GM18868 (cell line): ENCODE measurements at regions not wholly inside any gene's neighbourhood (a gene's known extent, or its start where the extent isn't known, plus 50 kb on each side); places are given as distances from the start of the nearest gene placed in this dataset.

ENCODE experiments used
- ATAC-seq: cut with Tn5 transposase; IDR thresholded peaks from one replicate; pipeline ENCODE4 v1.9.1; 2021; ENCODE audit warnings: mild to moderate bottlenecking, moderate library complexity; ENCODE audit not compliant: unreplicated experiment

- ATAC-seq = no peak
Measured at GRCh38 chr17:73750975-73751374, 106.7 kb upstream of the SDK2 start.

GRCh38 chr17:73753751-73754496 is 109.7 kb upstream of the SDK2 start:
- no peak for ATAC-seq

- no peak for ATAC-seq
Measured at GRCh38 chr17:73754886-73755400, 110.7 kb upstream of the SDK2 start.

GRCh38 chr17:73757420-73757819 is 113.2 kb upstream of the SDK2 start:
- no peak for ATAC-seq

- no peak for ATAC-seq
Measured at GRCh38 chr17:73758245-73758644, 114.0 kb upstream of the SDK2 start.

GRCh38 chr17:73759324-73759723 is 115.1 kb upstream of the SDK2 start:
- ATAC-seq = no peak

GRCh38 chr17:73759734-73760438 is 115.6 kb upstream of the SDK2 start:
- ATAC-seq = no peak

- ATAC-seq = no peak
Measured at GRCh38 chr17:73760439-73760758, 116.2 kb upstream of the SDK2 start.

GRCh38 chr17:73765824-73766563 is 121.7 kb upstream of the SDK2 start:
- no peak for ATAC-seq

- no peak for ATAC-seq
Measured at GRCh38 chr17:73767696-73768095, 123.5 kb upstream of the SDK2 start.

GRCh38 chr17:73768691-73769090 is 124.4 kb upstream of the SDK2 start:
- no peak for ATAC-seq

- no peak for ATAC-seq
Measured at GRCh38 chr17:73769479-73769878, 125.2 kb upstream of the SDK2 start.

- ATAC-seq = no peak
Measured at GRCh38 chr17:73770115-73770848, 126.0 kb upstream of the SDK2 start.

GRCh38 chr17:73770849-73771229 is 126.6 kb upstream of the SDK2 start:
- ATAC-seq = no peak

GRCh38 chr17:73772107-73772705 is 128.0 kb upstream of the SDK2 start:
- no peak for ATAC-seq

- no peak for ATAC-seq
Measured at GRCh38 chr17:73773702-73774101, 129.5 kb upstream of the SDK2 start.

- ATAC-seq = no peak
Measured at GRCh38 chr17:73774852-73775251, 130.6 kb upstream of the SDK2 start.

- ATAC-seq = no peak
Measured at GRCh38 chr17:73776351-73777130, 132.3 kb upstream of the SDK2 start.

- no peak for ATAC-seq
Measured at GRCh38 chr17:73777131-73777449, 132.8 kb upstream of the SDK2 start.

- ATAC-seq = no peak
Measured at GRCh38 chr17:73782231-73782630, 138.0 kb upstream of the SDK2 start.
